ENCODE measurements at regions not wholly inside any gene's neighbourhood (a gene's known extent, or its start where the extent isn't known, plus 50 kb on each side); places are given as distances from the start of the nearest gene placed in this dataset.

DNA sequence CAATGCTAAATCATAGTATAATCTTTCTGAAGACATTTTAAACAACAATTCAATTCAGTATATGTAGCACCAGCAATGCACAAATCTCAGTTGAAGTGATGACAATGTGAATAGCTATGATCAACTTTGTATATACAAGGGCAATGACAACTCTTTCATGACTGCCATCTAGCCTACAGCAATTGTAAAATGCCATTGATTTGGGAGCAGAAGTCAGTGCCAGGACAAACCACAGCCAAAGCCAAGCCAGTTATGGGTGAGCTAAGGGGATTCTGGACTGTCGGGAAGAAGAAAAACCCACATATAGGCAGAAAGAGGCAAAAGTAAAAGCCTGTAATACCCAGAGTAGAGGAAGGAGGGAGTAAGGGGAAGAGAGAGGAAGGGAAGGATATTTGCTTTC, 238.6 kb downstream of the MID1IP1 start:
- H3K9me3 ChIP-seq (ENCODE audit: control insufficient read depth, low read length) = no peaks in the 10 kb centered on the region
- no CpG with 5 or more reads among the region's 1 CpG for WGBS, 2 experiments (ENCODE audit: insufficient coverage in 2 of 2)
- H3K4me1 ChIP-seq (ENCODE audit: control insufficient read depth, insufficient read depth, low read length, poor library complexity, severe bottlenecking) = no peaks in the 10 kb centered on the region
- H3K27ac ChIP-seq (ENCODE audit: low read depth, low read length, severe bottlenecking) = no peak overlapping the region
- no peaks in the 10 kb centered on the region for H3K36me3 ChIP-seq (ENCODE audit: control insufficient read depth, insufficient read depth, low read length)
- H3K4me3 ChIP-seq (ENCODE audit: extremely low read depth, insufficient read depth, low read length, poor library complexity, severe bottlenecking) = no peak overlapping the region

DNA sequence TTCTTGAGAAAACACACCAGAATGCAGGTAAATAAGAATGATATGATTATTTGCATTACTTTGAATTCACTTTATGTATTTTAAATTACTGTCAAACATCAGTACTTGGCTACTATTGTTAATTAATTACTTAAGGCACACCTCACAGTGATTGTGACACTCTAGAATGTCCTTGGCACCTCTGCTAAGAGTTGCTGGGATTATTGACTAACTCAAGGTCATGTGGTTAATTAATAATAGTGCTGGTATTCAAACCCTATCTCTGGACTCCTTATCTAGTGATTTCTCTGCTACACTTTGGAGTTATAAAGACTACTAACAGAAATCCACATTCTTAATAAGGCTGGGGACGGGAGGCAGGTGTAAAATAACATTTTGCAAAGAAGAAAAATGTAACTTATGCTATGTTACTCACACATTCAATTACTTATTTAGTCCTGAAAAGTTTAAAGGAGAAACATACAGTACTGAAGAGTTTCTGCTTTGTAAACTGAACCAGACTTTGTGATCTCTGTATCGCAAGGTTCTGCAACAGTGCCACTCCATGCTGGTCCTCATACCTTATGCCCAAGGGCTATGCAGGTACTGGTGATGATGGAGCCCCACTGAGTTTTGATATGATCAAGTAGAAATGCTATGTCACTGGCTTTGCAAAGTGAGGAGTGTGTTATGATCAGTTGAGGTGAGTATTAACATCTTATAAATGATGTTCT, 242.7 kb downstream of the MID1IP1 start:
- no peaks in the 10 kb centered on the region for H3K4me1 ChIP-seq (ENCODE audit: control insufficient read depth, insufficient read depth, low read length, poor library complexity, severe bottlenecking)
- no peaks in the 10 kb centered on the region for H3K9me3 ChIP-seq (ENCODE audit: control insufficient read depth, low read length)
- 100% methylated on average over 1 of the region's 2 CpGs; no CpG with 5 or more reads in 1 of the 2 experiments for WGBS, 2 experiments (ENCODE audit: insufficient coverage in 2 of 2)
- no peak overlapping the region for H3K27ac ChIP-seq (ENCODE audit: low read depth, low read length, severe bottlenecking)
- no peak overlapping the region for H3K4me3 ChIP-seq (ENCODE audit: extremely low read depth, insufficient read depth, low read length, poor library complexity, severe bottlenecking)
- no peaks in the 10 kb centered on the region for H3K36me3 ChIP-seq (ENCODE audit: control insufficient read depth, insufficient read depth, low read length)

DNA sequence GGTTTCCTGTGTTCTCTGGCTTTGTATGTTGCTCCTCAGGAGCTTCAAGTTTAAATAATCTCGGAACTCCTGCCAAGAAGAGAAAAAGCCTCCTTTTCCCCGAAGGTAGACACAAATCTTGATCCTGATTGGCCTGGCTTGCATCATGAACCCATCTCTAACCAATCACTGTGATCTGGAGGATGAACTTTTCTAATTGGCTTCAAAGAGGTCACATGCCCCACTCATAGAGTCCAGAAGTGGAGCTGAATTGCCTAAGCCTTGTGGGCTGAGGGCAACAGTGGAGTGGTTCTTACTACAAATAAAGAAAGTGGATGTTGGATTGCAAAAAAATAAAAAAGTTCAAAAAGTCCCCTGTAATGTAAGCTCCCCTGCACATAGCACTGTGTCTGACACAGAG, 245.9 kb downstream of the MID1IP1 start:
- Histone ChIP-seq H3K4me1 (ENCODE audit: control insufficient read depth, insufficient read depth, low read length, poor library complexity, severe bottlenecking) (no peaks in the 10 kb centered on the region), H3K36me3 (ENCODE audit: control insufficient read depth, insufficient read depth, low read length) (no peaks in the 10 kb centered on the region), H3K4me3 (ENCODE audit: extremely low read depth, insufficient read depth, low read length, poor library complexity, severe bottlenecking) (no peak overlapping the region), H3K27ac (ENCODE audit: low read depth, low read length, severe bottlenecking) (no peak overlapping the region), H3K9me3 (ENCODE audit: control insufficient read depth, low read length) (no peaks in the 10 kb centered on the region)
- WGBS, 2 experiments (ENCODE audit: insufficient coverage in 2 of 2) = no CpG with 5 or more reads among the region's 2 CpGs

DNA sequence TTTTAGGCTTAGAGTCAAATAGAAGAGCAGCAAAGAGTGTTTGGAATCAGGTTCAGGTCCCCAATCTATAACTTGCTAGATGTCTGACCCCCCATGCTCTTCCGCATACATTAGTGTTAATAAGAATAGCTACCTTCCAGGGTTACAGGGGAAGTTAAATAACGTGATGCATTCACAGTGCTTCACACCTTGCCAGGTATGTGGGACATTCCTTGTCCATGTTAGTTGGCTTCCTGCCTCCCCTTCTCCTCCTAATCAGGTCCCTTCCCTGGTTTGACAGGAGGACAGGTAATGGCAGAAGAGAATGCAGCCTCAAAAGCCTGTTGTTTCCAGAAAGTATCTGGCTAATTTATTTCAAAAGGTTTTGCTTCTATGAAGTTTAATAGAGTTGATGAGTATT, 248.7 kb downstream of the MID1IP1 start:
- no CpG with 5 or more reads among the region's 2 CpGs for WGBS, 2 experiments (ENCODE audit: insufficient coverage in 2 of 2)
- no peaks in the 10 kb centered on the region for H3K4me1 ChIP-seq (ENCODE audit: control insufficient read depth, insufficient read depth, low read length, poor library complexity, severe bottlenecking)
- no peak overlapping the region for H3K4me3 ChIP-seq (ENCODE audit: extremely low read depth, insufficient read depth, low read length, poor library complexity, severe bottlenecking)
- H3K9me3 ChIP-seq (ENCODE audit: control insufficient read depth, low read length) = no peaks in the 10 kb centered on the region
- H3K36me3 ChIP-seq (ENCODE audit: control insufficient read depth, insufficient read depth, low read length) = no peaks in the 10 kb centered on the region
- H3K27ac ChIP-seq (ENCODE audit: low read depth, low read length, severe bottlenecking) = no peak overlapping the region

DNA sequence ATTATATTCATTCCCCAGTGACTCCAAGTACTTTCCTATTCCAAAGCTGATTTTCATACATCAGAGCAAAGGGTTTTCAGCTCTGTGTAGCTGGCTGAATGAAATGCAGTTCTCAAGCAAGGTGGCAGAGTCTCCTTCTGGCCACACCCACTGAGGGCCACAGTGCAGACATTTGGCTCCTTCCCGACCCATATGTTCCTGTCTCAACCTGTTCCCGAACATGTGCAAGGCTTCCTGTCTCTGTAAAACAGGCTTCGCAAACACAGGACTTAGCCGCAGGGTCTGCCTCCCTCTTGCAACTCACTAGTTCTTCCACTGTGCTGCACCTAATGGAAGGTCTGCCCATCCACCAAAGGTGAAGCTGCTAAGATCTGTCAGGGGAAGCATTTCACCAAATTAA, 249.2 kb downstream of the MID1IP1 start:
- Histone ChIP-seq H3K4me3 (ENCODE audit: extremely low read depth, insufficient read depth, low read length, poor library complexity, severe bottlenecking) (no peak overlapping the region), H3K9me3 (ENCODE audit: control insufficient read depth, low read length) (no peaks in the 10 kb centered on the region), H3K27ac (ENCODE audit: low read depth, low read length, severe bottlenecking) (no peak overlapping the region), H3K4me1 (ENCODE audit: control insufficient read depth, insufficient read depth, low read length, poor library complexity, severe bottlenecking) (no peaks in the 10 kb centered on the region), H3K36me3 (ENCODE audit: control insufficient read depth, insufficient read depth, low read length) (no peaks in the 10 kb centered on the region)
- WGBS, 2 experiments (ENCODE audit: insufficient coverage in 2 of 2) = 92 to 96% methylated on average over 2 to 4 of the region's 4 CpGs

DNA sequence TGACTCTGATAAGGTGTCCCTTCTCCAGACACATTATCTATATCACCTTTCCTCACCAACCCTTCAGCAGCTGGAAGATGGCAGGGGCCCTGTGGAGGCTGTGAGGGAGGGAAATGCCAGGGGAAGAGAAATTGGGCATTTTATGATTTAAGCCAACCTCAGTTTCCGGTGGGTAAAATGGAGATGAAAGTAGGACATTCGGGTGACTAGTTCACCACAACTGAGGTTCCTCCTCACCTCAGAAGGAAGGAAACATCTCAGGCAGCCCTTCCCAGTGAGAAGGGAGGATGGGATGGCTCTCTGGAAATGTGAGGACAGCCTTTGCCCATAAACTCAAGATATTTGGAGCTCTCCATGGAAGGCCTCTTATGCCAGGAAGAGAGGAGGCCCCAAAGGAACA, 251.5 kb downstream of the MID1IP1 start:
- Histone ChIP-seq H3K27ac (ENCODE audit: low read depth, low read length, severe bottlenecking) (no peak overlapping the region), H3K4me3 (ENCODE audit: extremely low read depth, insufficient read depth, low read length, poor library complexity, severe bottlenecking) (no peak overlapping the region), H3K4me1 (ENCODE audit: control insufficient read depth, insufficient read depth, low read length, poor library complexity, severe bottlenecking) (no peaks in the 10 kb centered on the region), H3K36me3 (ENCODE audit: control insufficient read depth, insufficient read depth, low read length) (no peaks in the 10 kb centered on the region), H3K9me3 (ENCODE audit: control insufficient read depth, low read length) (no peaks in the 10 kb centered on the region)
- WGBS, 2 experiments (ENCODE audit: insufficient coverage in 2 of 2) = no CpG with 5 or more reads among the region's 2 CpGs

DNA sequence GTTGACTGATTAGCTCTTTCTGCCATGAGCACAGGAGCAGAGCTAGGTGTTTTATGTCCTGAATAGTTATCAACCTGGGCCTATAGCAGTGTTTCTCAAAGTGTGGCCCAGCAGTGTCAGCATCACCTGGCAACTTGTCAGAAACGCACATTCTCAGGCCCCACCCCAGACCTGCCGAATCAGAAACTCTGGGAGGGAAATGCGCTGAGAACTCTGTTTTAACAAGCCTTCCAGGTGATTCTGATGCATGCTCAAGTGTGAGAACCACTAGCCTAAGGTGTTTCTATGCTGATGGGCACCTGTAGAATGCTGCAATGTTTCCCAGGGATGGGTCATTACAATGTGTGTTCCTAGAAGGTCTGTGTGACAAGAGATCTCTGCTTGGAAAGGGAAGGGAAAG, 257.5 kb downstream of the MID1IP1 start:
- Histone ChIP-seq H3K9me3 (ENCODE audit: control insufficient read depth, low read length) (no peaks in the 10 kb centered on the region), H3K36me3 (ENCODE audit: control insufficient read depth, insufficient read depth, low read length) (no peaks in the 10 kb centered on the region), H3K27ac (ENCODE audit: low read depth, low read length, severe bottlenecking) (no peak overlapping the region), H3K4me3 (ENCODE audit: extremely low read depth, insufficient read depth, low read length, poor library complexity, severe bottlenecking) (no peak overlapping the region), H3K4me1 (ENCODE audit: control insufficient read depth, insufficient read depth, low read length, poor library complexity, severe bottlenecking) (no peaks in the 10 kb centered on the region)
- no CpG with 5 or more reads among the region's 3 CpGs for WGBS, 2 experiments (ENCODE audit: insufficient coverage in 2 of 2)

DNA sequence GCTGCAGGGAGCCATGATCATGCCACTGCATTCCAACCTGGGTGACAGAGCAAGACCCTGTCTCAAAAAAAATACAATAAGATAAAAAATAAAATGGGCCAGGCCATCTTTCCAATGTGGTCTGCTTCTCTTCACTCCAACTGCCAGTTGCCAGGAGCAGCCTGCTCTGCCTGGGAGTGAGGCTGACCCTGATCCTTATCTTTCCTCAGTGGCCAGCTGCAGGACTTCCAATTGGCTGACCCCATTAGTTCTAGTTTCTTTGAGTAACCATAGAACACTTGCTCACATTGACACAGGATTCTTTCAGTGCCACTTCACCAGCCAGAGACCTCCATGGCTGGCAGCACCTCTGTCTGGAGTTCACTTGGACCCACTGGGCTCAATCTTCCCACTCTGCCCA, 258.6 kb downstream of the MID1IP1 start:
- Histone ChIP-seq H3K4me3 (ENCODE audit: extremely low read depth, insufficient read depth, low read length, poor library complexity, severe bottlenecking) (no peak overlapping the region), H3K9me3 (ENCODE audit: control insufficient read depth, low read length) (no peaks in the 10 kb centered on the region), H3K36me3 (ENCODE audit: control insufficient read depth, insufficient read depth, low read length) (no peaks in the 10 kb centered on the region), H3K4me1 (ENCODE audit: control insufficient read depth, insufficient read depth, low read length, poor library complexity, severe bottlenecking) (no peaks in the 10 kb centered on the region), H3K27ac (ENCODE audit: low read depth, low read length, severe bottlenecking) (no peak overlapping the region)

DNA sequence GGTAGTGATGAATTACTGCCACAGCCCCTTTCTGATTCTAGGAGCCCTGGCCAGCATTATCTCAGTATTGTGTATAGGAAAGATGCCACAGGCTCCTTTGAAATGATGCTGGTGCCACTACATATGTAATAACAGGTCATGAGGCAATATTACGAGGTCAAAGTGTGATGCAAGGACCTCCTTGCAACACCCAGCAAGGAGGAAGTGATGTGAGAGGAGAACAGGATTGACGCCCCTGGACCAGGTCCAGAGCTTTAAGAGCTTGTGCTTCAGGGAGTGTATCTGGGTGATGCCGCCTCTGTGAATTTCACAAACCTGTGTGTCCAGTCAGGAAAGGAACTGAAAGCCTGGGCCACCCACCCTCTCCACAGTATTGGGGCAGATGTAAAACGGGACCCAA, 261.8 kb downstream of the MID1IP1 start:
- H3K9me3 ChIP-seq (ENCODE audit: control insufficient read depth, low read length) = no peaks in the 10 kb centered on the region
- H3K4me1 ChIP-seq (ENCODE audit: control insufficient read depth, insufficient read depth, low read length, poor library complexity, severe bottlenecking) = no peaks in the 10 kb centered on the region
- no peak overlapping the region for H3K4me3 ChIP-seq (ENCODE audit: extremely low read depth, insufficient read depth, low read length, poor library complexity, severe bottlenecking)
- WGBS, 2 experiments (ENCODE audit: insufficient coverage in 2 of 2) = 90 to 100% methylated on average over 1 to 2 of the region's 4 CpGs
- H3K36me3 ChIP-seq (ENCODE audit: control insufficient read depth, insufficient read depth, low read length) = no peaks in the 10 kb centered on the region
- no peak overlapping the region for H3K27ac ChIP-seq (ENCODE audit: low read depth, low read length, severe bottlenecking)

DNA sequence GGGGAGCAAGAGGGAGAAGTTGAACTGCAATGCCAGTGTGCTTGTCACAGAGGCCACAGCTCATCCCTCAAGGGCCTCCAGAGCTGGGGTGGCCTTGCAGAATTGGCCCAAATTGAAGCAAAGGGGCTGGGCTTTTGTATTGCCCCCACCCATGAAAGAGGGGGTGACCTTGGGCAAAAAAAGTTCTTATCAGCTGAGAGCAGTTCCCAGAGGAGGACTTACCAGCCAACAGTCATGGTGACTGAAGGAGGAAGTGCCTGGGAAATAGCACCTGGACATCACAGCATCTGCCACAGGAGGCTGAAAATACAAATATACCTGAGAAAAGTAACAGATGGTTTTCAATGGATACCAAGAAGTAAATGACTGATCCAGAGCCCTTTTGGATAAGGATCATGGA, 262.4 kb downstream of the MID1IP1 start:
- H3K27ac ChIP-seq (ENCODE audit: low read depth, low read length, severe bottlenecking) = no peak overlapping the region
- H3K4me3 ChIP-seq (ENCODE audit: extremely low read depth, insufficient read depth, low read length, poor library complexity, severe bottlenecking) = no peak overlapping the region
- H3K36me3 ChIP-seq (ENCODE audit: control insufficient read depth, insufficient read depth, low read length) = no peaks in the 10 kb centered on the region
- no peaks in the 10 kb centered on the region for H3K9me3 ChIP-seq (ENCODE audit: control insufficient read depth, low read length)
- no peaks in the 10 kb centered on the region for H3K4me1 ChIP-seq (ENCODE audit: control insufficient read depth, insufficient read depth, low read length, poor library complexity, severe bottlenecking)

DNA sequence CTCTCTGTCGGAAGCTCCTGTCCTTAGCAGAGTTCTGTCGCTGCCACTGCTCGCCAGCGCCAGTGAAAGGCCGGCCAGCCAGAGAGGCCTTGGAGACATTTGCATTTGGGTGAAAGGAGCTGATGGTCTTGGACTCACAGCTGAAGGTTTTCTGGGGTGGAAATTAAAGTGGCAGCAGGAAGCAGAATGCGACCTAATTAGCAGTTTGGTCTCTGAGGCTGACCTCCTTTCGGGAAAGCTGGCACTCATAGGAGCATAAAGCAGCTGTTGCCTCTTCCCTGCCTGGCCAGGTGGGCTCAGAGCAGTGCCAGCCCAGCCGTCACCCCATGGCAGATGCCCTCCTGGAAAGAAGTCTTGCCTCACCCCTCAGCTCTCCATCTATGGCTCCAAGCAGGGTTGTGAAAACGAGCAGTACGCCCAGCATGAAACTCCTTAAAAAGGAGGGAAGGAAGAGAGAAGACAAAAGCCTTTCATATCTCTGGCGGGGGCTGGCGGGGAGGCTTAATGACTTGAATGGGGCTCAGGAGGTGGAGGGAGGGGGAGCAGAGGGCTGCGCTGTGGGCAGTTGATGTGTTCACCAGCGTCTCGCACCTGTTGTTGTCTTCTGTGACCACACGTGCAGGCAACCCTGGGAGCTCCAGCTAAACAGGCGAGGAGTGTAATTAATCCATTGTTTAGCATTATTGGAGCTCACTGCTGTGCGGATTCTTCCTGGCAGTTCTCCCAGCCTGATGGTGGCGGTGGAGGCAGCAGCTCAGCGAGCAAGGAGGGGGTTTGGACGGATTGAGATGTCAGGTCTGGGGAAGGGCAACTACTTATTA, 264.0 kb downstream of the MID1IP1 start:
- no peak overlapping the region for H3K4me3 ChIP-seq (ENCODE audit: extremely low read depth, insufficient read depth, low read length, poor library complexity, severe bottlenecking)
- WGBS, 2 experiments (ENCODE audit: insufficient coverage in 2 of 2) = 9 to 24% methylated on average over 5 to 6 of the region's 21 CpGs
- no peaks in the 10 kb centered on the region for H3K9me3 ChIP-seq (ENCODE audit: control insufficient read depth, low read length)
- H3K27ac ChIP-seq (ENCODE audit: low read depth, low read length, severe bottlenecking) = no peak overlapping the region
- H3K36me3 ChIP-seq (ENCODE audit: control insufficient read depth, insufficient read depth, low read length) = no peaks in the 10 kb centered on the region
- H3K4me1 ChIP-seq (ENCODE audit: control insufficient read depth, insufficient read depth, low read length, poor library complexity, severe bottlenecking) = no peaks in the 10 kb centered on the region

Measured in mesodermal cell (in vitro differentiated cells).